ENCODE measurements at regions not wholly inside any gene's neighbourhood (a gene's known extent, or its start where the extent isn't known, plus 50 kb on each side); places are given as distances from the start of the nearest gene placed in this dataset.
A peak's percentile ranks its signal among the peaks of the same experiment; 100 is the strongest.

- no peak for TF ChIP-seq CTCF (IDR thresholded peaks at IDR 0.05)
- no peak overlapping the region for H3K4me3 ChIP-seq
- no peak for DNase-seq (ENCODE audit: low spot score)
- no peak overlapping the region for H3K27ac ChIP-seq
These were observed 101.4 kb upstream of the PIK3CG start for GRCh38 chr7:106763717-106764116.

GRCh38 chr7:106765727-106766355 lies 99.2 kb upstream of the PIK3CG start:
- no peak overlapping the region for H3K4me3 ChIP-seq
- TF ChIP-seq CTCF (IDR thresholded peaks at IDR 0.05) = no peak
- no peak for DNase-seq (ENCODE audit: low spot score)
- no peak overlapping the region for H3K27ac ChIP-seq

- Histone ChIP-seq H3K4me3 (no peak overlapping the region), H3K27ac (no peak overlapping the region)
- no peak for DNase-seq (ENCODE audit: low spot score)
- no peak for TF ChIP-seq CTCF (IDR thresholded peaks at IDR 0.05)
These were observed 98.5 kb upstream of the PIK3CG start for GRCh38 chr7:106766551-106766950.

GRCh38 chr7:106767078-106767477 lies 98.0 kb upstream of the PIK3CG start:
- Histone ChIP-seq H3K27ac (no peak overlapping the region), H3K4me3 (no peak overlapping the region)
- no peak for DNase-seq (ENCODE audit: low spot score)
- no peak for TF ChIP-seq CTCF (IDR thresholded peaks at IDR 0.05)

GRCh38 chr7:106767498-106768323 lies 97.4 kb upstream of the PIK3CG start:
- Histone ChIP-seq H3K4me3 (peak overlapping the region; percentile 55), H3K27ac (no peak overlapping the region)
- DNase-seq (ENCODE audit: low spot score) = no peak

GRCh38 chr7:106768324-106768751 lies 96.7 kb upstream of the PIK3CG start:
- no peak overlapping the region for H3K27ac ChIP-seq
- DNase-seq (ENCODE audit: low spot score) = no peak
- peak overlapping the region; percentile 55 for H3K4me3 ChIP-seq
- no peak for TF ChIP-seq CTCF (IDR thresholded peaks at IDR 0.05)

More at GRCh38 chr7:106767498-106768323, 97.4 kb upstream of the PIK3CG start:
- no peak for TF ChIP-seq CTCF (IDR thresholded peaks at IDR 0.05)

- TF ChIP-seq CTCF (IDR thresholded peaks at IDR 0.05) = no peak
- no peak overlapping the region for H3K4me3 ChIP-seq
- DNase-seq (ENCODE audit: low spot score) = no peak
- H3K27ac ChIP-seq = no peak overlapping the region
These were observed 94.9 kb upstream of the PIK3CG start for GRCh38 chr7:106770191-106770590.
